GM23338 (cell line): ENCODE measurements at regions not wholly inside any gene's neighbourhood (a gene's known extent, or its start where the extent isn't known, plus 50 kb on each side); places are given as distances from the start of the nearest gene placed in this dataset.

Experiments
- ATAC-seq: fragments of 200-7000 bp; cut with Tn5 transposase; 3 replicates; pipeline ENCODE4 v1.9.1; 2020
- DNase-seq: peaks from one replicate; pipeline ENCODE4 v3.0.0-alpha.2; 2015; ENCODE audit warnings: low spot score
- H2AFZ ChIP-seq: fragments of 200-600 bp; sonication (generic); 2 replicates; pipeline ENCODE4 v1.8.0; 2016; ENCODE audit warnings: antibody characterized with exemption, mild to moderate bottlenecking, moderate library complexity
- H3F3A ChIP-seq: fragments of 200-600 bp; sonication (generic); replicated peaks from 2 replicates; pipeline ENCODE4 v1.8.0; 2017; ENCODE audit warnings: antibody characterized with exemption, mixed run types, low read depth
- H3K27ac ChIP-seq: fragments of 200-600 bp; sonication (generic); 2 replicates; pipeline ENCODE4 v1.6.1; 2016; ENCODE audit warnings: low read depth
- H3K27me3 ChIP-seq: fragments of 200-600 bp; sonication (generic); 2 replicates; pipeline ENCODE4 v1.8.0; 2016; ENCODE audit warnings: mild to moderate bottlenecking, mixed run types, moderate library complexity; ENCODE audit not compliant: insufficient read depth
- H3K36me3 ChIP-seq: fragments of 200-600 bp; sonication (generic); 2 replicates; pipeline ENCODE4 v1.8.0; 2016; ENCODE audit warnings: mild to moderate bottlenecking; ENCODE audit not compliant: insufficient read depth
- H3K4me1 ChIP-seq: fragments of 200-600 bp; sonication (generic); 2 replicates; pipeline ENCODE4 v1.8.0; 2016; ENCODE audit warnings: mild to moderate bottlenecking, moderate library complexity; ENCODE audit not compliant: insufficient read depth
- H3K4me2 ChIP-seq: fragments of 200-600 bp; sonication (generic); 2 replicates; pipeline ENCODE4 v1.7.1; 2017; ENCODE audit warnings: mixed run types
- H3K4me3 ChIP-seq: fragments of 200-600 bp; sonication (generic); 2 replicates; pipeline ENCODE4 v1.6.1; 2016; ENCODE audit warnings: mixed run types
- H3K79me2 ChIP-seq: fragments of 200-600 bp; sonication (generic); replicated peaks from 2 replicates; pipeline ENCODE4 v1.8.0; 2017; ENCODE audit warnings: mild to moderate bottlenecking; ENCODE audit not compliant: insufficient read depth
- H3K9me2 ChIP-seq: fragments of 200-600 bp; sonication (generic); 2 replicates; pipeline ENCODE4 v1.8.0; 2017; ENCODE audit not compliant: insufficient read depth
- H4K20me1 ChIP-seq: fragments of 200-600 bp; sonication (generic); replicated peaks from 2 replicates; pipeline ENCODE4 v1.8.0; 2017; ENCODE audit warnings: mild to moderate bottlenecking; ENCODE audit not compliant: insufficient read depth
- H3K27ac Mint-ChIP-seq: 2 replicates; pipeline ENCODE4 v1.8.0; 2020; ENCODE audit warnings: inconsistent platforms, mild to moderate bottlenecking, moderate library complexity, mixed read lengths
- H3K27me3 Mint-ChIP-seq: 3 replicates; pipeline ENCODE4 v1.8.0; 2022; ENCODE audit warnings: low read depth, mild to moderate bottlenecking, moderate library complexity, mixed read lengths, inconsistent platforms; ENCODE audit not compliant: insufficient read depth, poor library complexity
- H3K36me3 Mint-ChIP-seq: 3 replicates; pipeline ENCODE4 v1.8.0; 2021; ENCODE audit warnings: low read depth, mild to moderate bottlenecking, inconsistent platforms, moderate library complexity, mixed read lengths
- H3K4me1 Mint-ChIP-seq: 3 replicates; pipeline ENCODE4 v1.8.0; 2020; ENCODE audit warnings: mild to moderate bottlenecking, inconsistent platforms, mixed read lengths
- H3K4me3 Mint-ChIP-seq: 3 replicates; pipeline ENCODE4 v1.8.0; 2021; ENCODE audit warnings: moderate library complexity, mild to moderate bottlenecking, inconsistent platforms, mixed read lengths
- H3K9me3 Mint-ChIP-seq: 3 replicates; pipeline ENCODE4 v1.8.0; 2020; ENCODE audit warnings: moderate library complexity, mild to moderate bottlenecking, inconsistent platforms, mixed read lengths
- CREB1 ChIP-seq: fragments of 250-450 bp; sonication (Bioruptor Pico); IDR thresholded peaks from 2 replicates; pipeline ENCODE4 v1.5.0; 2020; ENCODE audit warnings: low read depth, mild to moderate bottlenecking, moderate library complexity
- JUNB ChIP-seq: IDR thresholded peaks from one replicate; pipeline ENCODE4 v1.6.1; 2016; ENCODE audit warnings: antibody characterized with exemption; ENCODE audit not compliant: unreplicated experiment
- NANOG ChIP-seq: IDR thresholded peaks from 2 replicates; pipeline ENCODE4 v1.6.1; 2016; ENCODE audit warnings: antibody characterized with exemption, borderline replicate concordance
- POLR2AphosphoS5 ChIP-seq: IDR thresholded peaks from 2 replicates; pipeline ENCODE4 v1.6.1; 2016; ENCODE audit warnings: antibody characterized with exemption, low read depth
- STAT1 ChIP-seq: IDR thresholded peaks from one replicate; pipeline ENCODE4 v1.6.1; 2016; ENCODE audit warnings: antibody characterized with exemption; ENCODE audit not compliant: unreplicated experiment
- ZNF114 ChIP-seq: fragments of 250-450 bp; sonication (Bioruptor Pico); IDR thresholded peaks from 2 replicates; pipeline ENCODE4 v1.5.0; 2020; ENCODE audit warnings: mild to moderate bottlenecking, moderate library complexity
- ZNF331 ChIP-seq: fragments of 250-450 bp; sonication (Bioruptor Pico); IDR thresholded peaks from 2 replicates; pipeline ENCODE4 v1.5.0; 2020; ENCODE audit warnings: low read depth, mild to moderate bottlenecking, moderate library complexity
- TF ChIP-seq, protein P1 (sequence below), 2 experiments: fragments of 200-600 bp in 1 of 2; sonication (generic) in 1 of 2; conservative IDR thresholded peaks; 2 replicates each; pipeline versions ENCODE4 v1.5.1 to v1.6.1; 2016 to 2017; ENCODE audit warnings: antibody characterized with exemption in 2 of 2, low read depth in 2 of 2, mild to moderate bottlenecking in 2 of 2, moderate library complexity in 1 of 2
- TF ChIP-seq, protein P2 (sequence below): IDR thresholded peaks from 2 replicates; pipeline ENCODE4 v1.6.1; 2016; ENCODE audit warnings: antibody characterized with exemption
- TF ChIP-seq, protein P3 (sequence below): IDR thresholded peaks from one replicate; pipeline ENCODE4 v1.6.1; 2018; ENCODE audit warnings: antibody characterized with exemption; ENCODE audit not compliant: unreplicated experiment

DNA sequence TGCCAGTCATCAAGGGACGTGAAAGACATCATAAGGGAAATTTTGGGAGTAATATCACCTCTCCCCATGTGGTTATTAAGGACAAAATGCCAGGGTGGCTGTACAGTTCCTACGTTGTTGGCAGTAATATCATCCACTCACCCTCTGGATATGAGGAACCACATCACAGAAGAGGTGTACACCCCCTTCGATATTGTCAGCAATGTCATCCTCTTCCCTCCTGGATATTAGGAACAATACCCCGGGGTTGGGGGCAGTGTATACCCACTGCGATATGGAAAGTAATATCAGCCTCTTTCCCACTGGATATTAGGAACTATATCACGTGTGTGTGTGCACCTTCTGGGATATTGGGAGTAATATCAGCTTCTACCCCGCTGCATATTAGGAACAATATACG, 1933.3 kb downstream of the SUCLG1 start:
- Histone ChIP-seq H3K4me3 (no peak overlapping the region), H3K27ac (no peak overlapping the region), H4K20me1 (no peaks in the 10 kb centered on the region), H3K27me3 (no peaks in the 10 kb centered on the region), H2AFZ (no peak overlapping the region), H3K79me2 (no peaks in the 10 kb centered on the region), H3K4me2 (no peak overlapping the region), H3K9me2 (no peaks in the 10 kb centered on the region), H3F3A (no peaks in the 10 kb centered on the region), H3K36me3 (no peaks in the 10 kb centered on the region), H3K4me1 (no peaks in the 10 kb centered on the region)
- TF ChIP-seq, protein P1, sequence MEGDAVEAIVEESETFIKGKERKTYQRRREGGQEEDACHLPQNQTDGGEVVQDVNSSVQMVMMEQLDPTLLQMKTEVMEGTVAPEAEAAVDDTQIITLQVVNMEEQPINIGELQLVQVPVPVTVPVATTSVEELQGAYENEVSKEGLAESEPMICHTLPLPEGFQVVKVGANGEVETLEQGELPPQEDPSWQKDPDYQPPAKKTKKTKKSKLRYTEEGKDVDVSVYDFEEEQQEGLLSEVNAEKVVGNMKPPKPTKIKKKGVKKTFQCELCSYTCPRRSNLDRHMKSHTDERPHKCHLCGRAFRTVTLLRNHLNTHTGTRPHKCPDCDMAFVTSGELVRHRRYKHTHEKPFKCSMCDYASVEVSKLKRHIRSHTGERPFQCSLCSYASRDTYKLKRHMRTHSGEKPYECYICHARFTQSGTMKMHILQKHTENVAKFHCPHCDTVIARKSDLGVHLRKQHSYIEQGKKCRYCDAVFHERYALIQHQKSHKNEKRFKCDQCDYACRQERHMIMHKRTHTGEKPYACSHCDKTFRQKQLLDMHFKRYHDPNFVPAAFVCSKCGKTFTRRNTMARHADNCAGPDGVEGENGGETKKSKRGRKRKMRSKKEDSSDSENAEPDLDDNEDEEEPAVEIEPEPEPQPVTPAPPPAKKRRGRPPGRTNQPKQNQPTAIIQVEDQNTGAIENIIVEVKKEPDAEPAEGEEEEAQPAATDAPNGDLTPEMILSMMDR (conservative IDR thresholded peaks at IDR 0.05; ENCODE audit: low read depth in 2 of 2): no peak
- TF ChIP-seq ZNF331 (CRISPR knock-in tag) (no peak), JUNB (no peak), STAT1 (no peak), ZNF114 (no peak)
- TF ChIP-seq, protein P2, sequence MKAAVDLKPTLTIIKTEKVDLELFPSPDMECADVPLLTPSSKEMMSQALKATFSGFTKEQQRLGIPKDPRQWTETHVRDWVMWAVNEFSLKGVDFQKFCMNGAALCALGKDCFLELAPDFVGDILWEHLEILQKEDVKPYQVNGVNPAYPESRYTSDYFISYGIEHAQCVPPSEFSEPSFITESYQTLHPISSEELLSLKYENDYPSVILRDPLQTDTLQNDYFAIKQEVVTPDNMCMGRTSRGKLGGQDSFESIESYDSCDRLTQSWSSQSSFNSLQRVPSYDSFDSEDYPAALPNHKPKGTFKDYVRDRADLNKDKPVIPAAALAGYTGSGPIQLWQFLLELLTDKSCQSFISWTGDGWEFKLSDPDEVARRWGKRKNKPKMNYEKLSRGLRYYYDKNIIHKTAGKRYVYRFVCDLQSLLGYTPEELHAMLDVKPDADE: no peak
- TF ChIP-seq, protein P3, sequence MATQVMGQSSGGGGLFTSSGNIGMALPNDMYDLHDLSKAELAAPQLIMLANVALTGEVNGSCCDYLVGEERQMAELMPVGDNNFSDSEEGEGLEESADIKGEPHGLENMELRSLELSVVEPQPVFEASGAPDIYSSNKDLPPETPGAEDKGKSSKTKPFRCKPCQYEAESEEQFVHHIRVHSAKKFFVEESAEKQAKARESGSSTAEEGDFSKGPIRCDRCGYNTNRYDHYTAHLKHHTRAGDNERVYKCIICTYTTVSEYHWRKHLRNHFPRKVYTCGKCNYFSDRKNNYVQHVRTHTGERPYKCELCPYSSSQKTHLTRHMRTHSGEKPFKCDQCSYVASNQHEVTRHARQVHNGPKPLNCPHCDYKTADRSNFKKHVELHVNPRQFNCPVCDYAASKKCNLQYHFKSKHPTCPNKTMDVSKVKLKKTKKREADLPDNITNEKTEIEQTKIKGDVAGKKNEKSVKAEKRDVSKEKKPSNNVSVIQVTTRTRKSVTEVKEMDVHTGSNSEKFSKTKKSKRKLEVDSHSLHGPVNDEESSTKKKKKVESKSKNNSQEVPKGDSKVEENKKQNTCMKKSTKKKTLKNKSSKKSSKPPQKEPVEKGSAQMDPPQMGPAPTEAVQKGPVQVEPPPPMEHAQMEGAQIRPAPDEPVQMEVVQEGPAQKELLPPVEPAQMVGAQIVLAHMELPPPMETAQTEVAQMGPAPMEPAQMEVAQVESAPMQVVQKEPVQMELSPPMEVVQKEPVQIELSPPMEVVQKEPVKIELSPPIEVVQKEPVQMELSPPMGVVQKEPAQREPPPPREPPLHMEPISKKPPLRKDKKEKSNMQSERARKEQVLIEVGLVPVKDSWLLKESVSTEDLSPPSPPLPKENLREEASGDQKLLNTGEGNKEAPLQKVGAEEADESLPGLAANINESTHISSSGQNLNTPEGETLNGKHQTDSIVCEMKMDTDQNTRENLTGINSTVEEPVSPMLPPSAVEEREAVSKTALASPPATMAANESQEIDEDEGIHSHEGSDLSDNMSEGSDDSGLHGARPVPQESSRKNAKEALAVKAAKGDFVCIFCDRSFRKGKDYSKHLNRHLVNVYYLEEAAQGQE: no peak
- no peaks in the 10 kb centered on the region for H3K4me1 Mint-ChIP-seq
- peaks cover 4% of the 10 kb centered on the region for H3K27me3 Mint-ChIP-seq
- no peak overlapping the region for H3K27ac Mint-ChIP-seq
- H3K36me3 Mint-ChIP-seq: no peaks in the 10 kb centered on the region
- H3K4me3 Mint-ChIP-seq: no peak overlapping the region
- DNase-seq (no peak), ATAC-seq (no peak)
- peaks cover 3% of the 10 kb centered on the region; the same call in 2 of the 3 replicates for H3K9me3 Mint-ChIP-seq

DNA sequence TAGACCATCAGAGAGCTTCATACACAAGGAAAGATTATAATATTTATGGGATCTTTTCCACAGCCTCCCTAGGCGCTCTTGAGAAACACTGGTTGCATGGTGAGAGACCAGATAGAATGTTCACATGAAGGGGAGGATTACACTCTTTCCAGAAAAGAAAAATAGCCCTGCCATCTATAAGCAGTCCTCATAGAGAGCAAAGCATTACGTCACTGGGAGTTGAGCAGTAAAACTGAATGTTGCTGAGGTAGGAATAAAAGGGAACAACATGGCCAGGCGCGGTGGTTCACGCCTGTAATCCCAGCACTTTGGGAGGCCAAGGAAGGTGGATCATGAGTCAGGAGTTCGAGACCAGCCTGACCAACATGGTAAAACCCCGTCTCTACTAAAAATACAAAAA, 1934.3 kb downstream of the SUCLG1 start:
- Histone ChIP-seq H4K20me1 (no peaks in the 10 kb centered on the region), H3K4me1 (no peaks in the 10 kb centered on the region), H3K27ac (no peak overlapping the region), H3K4me2 (no peak overlapping the region), H3K27me3 (no peaks in the 10 kb centered on the region), H3K9me2 (no peaks in the 10 kb centered on the region), H3K36me3 (no peaks in the 10 kb centered on the region), H3K79me2 (no peaks in the 10 kb centered on the region), H2AFZ (no peak overlapping the region), H3K4me3 (no peak overlapping the region), H3F3A (no peaks in the 10 kb centered on the region)
- H3K36me3 Mint-ChIP-seq: no peaks in the 10 kb centered on the region
- DNase-seq: no peak
- no peak for ATAC-seq
- peaks cover 4% of the 10 kb centered on the region for H3K27me3 Mint-ChIP-seq
- H3K4me1 Mint-ChIP-seq: no peaks in the 10 kb centered on the region
- no peak overlapping the region for H3K4me3 Mint-ChIP-seq
- H3K9me3 Mint-ChIP-seq: peaks cover 3% of the 10 kb centered on the region; the same call in 2 of the 3 replicates
- no peak overlapping the region for H3K27ac Mint-ChIP-seq
- no peak for TF ChIP-seq CREB1
- TF ChIP-seq, protein P3: no peak
- TF ChIP-seq, protein P1 (conservative IDR thresholded peaks at IDR 0.05; ENCODE audit: low read depth in 2 of 2): no peak
- TF ChIP-seq NANOG: no peak
- TF ChIP-seq STAT1: no peak
- TF ChIP-seq ZNF114: no peak
- TF ChIP-seq POLR2AphosphoS5: no peak
- TF ChIP-seq, protein P2: no peak
- no peak for TF ChIP-seq JUNB
